Panc1 (cell line): ENCODE measurements at regions not wholly inside any gene's neighbourhood (a gene's known extent, or its start where the extent isn't known, plus 50 kb on each side); places are given as distances from the start of the nearest gene placed in this dataset.

Experiments
- POLR2AphosphoS5 ChIP-seq: IDR thresholded peaks from 2 replicates; pipeline ENCODE4 v1.6.1; 2012; ENCODE audit warnings: mild to moderate bottlenecking, low read depth, low read length, moderate library complexity
- SIN3A ChIP-seq: IDR thresholded peaks from 2 replicates; pipeline ENCODE4 v1.6.1; 2012; ENCODE audit warnings: low read depth, mild to moderate bottlenecking, low read length, moderate library complexity, borderline replicate concordance; ENCODE audit not compliant: insufficient read depth
- TCF7L2 ChIP-seq: IDR thresholded peaks from 2 replicates; pipeline ENCODE4 v1.6.1; 2011; ENCODE audit warnings: mild to moderate bottlenecking, low read depth, low read length, inconsistent platforms
- TF ChIP-seq, protein P1 (sequence below): fragments of 450-650 bp; IDR thresholded peaks from 2 replicates; pipeline ENCODE4 v1.5.1; 2017; ENCODE audit warnings: mild to moderate bottlenecking
- TF ChIP-seq, protein P2 (sequence below), 2 experiments: IDR thresholded peaks; 2 replicates each; pipeline ENCODE4 v1.6.1; 2011 to 2012; ENCODE audit warnings: low read depth in 2 of 2, control low read depth in 1 of 2, low read length in 1 of 2, mild to moderate bottlenecking in 1 of 2, moderate library complexity in 1 of 2; ENCODE audit not compliant: insufficient read depth in 1 of 2

DNA sequence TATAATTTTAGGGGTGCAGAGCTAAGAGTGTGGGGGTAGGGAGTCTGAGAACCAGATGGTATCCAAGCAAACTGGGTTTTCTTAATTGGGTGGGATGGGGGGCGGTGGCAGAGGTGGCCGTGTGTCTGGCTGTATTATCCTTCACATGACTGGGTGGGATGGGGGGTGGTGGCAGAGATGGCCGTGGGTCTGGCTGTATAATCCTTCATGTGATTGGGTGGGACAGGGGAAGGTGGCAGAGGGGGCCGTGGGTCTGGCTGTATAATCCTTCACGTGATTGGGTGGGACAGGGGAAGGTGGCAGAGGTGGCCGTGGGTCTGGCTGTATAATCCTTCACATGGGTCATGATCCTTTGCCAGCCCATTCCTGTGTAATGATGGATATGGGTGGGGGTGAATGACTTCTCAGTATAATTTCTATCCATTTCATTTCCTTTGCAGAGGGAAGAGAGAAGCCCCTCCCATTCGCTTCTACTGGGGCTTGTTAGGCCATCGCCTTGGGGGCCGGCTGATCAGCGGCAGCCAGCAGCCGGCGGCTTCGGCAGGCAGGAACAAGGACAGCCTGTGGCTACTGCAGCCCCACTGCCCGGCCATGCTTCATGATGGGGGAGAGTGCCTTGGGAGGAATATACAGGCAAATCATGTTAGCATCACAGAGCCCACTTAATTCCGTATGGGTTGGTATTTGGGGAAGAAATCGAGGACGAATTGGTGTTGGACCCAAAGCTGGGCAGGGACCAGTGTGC is 179.6 kb upstream of the MKI67 start:
- TF ChIP-seq, protein P1, sequence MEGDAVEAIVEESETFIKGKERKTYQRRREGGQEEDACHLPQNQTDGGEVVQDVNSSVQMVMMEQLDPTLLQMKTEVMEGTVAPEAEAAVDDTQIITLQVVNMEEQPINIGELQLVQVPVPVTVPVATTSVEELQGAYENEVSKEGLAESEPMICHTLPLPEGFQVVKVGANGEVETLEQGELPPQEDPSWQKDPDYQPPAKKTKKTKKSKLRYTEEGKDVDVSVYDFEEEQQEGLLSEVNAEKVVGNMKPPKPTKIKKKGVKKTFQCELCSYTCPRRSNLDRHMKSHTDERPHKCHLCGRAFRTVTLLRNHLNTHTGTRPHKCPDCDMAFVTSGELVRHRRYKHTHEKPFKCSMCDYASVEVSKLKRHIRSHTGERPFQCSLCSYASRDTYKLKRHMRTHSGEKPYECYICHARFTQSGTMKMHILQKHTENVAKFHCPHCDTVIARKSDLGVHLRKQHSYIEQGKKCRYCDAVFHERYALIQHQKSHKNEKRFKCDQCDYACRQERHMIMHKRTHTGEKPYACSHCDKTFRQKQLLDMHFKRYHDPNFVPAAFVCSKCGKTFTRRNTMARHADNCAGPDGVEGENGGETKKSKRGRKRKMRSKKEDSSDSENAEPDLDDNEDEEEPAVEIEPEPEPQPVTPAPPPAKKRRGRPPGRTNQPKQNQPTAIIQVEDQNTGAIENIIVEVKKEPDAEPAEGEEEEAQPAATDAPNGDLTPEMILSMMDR = no peak
- TF ChIP-seq, protein P2, sequence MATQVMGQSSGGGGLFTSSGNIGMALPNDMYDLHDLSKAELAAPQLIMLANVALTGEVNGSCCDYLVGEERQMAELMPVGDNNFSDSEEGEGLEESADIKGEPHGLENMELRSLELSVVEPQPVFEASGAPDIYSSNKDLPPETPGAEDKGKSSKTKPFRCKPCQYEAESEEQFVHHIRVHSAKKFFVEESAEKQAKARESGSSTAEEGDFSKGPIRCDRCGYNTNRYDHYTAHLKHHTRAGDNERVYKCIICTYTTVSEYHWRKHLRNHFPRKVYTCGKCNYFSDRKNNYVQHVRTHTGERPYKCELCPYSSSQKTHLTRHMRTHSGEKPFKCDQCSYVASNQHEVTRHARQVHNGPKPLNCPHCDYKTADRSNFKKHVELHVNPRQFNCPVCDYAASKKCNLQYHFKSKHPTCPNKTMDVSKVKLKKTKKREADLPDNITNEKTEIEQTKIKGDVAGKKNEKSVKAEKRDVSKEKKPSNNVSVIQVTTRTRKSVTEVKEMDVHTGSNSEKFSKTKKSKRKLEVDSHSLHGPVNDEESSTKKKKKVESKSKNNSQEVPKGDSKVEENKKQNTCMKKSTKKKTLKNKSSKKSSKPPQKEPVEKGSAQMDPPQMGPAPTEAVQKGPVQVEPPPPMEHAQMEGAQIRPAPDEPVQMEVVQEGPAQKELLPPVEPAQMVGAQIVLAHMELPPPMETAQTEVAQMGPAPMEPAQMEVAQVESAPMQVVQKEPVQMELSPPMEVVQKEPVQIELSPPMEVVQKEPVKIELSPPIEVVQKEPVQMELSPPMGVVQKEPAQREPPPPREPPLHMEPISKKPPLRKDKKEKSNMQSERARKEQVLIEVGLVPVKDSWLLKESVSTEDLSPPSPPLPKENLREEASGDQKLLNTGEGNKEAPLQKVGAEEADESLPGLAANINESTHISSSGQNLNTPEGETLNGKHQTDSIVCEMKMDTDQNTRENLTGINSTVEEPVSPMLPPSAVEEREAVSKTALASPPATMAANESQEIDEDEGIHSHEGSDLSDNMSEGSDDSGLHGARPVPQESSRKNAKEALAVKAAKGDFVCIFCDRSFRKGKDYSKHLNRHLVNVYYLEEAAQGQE (IDR thresholded peaks at IDR 0.05; ENCODE audit: insufficient read depth in 1 of 2, low read depth in 2 of 2, low read length in 1 of 2) = no peak
- no peak for TF ChIP-seq POLR2AphosphoS5
- TF ChIP-seq SIN3A = no peak
- no peak for TF ChIP-seq TCF7L2
